Mucosa of rectum (tissue), 2 donors: ENCODE measurements at regions not wholly inside any gene's neighbourhood (a gene's known extent, or its start where the extent isn't known, plus 50 kb on each side); places are given as distances from the start of the nearest gene placed in this dataset.
A peak's percentile ranks its signal among the peaks of the same experiment; 100 is the strongest.

Source experiments
- H3K27ac ChIP-seq, 2 donors: one replicate each; pipeline ENCODE4 v1.7.0; 2013; ENCODE audit warnings: inconsistent platforms in 2 of 2, low read depth in 2 of 2, low read length in 2 of 2
- H3K27me3 ChIP-seq, 2 donors: one replicate each; pipeline ENCODE4 v1.7.0; 2013; ENCODE audit warnings: low read length in 2 of 2; ENCODE audit not compliant: control insufficient read depth in 2 of 2, insufficient read depth in 2 of 2
- H3K36me3 ChIP-seq, 2 donors: one replicate each; pipeline ENCODE4 v1.7.0; 2013; ENCODE audit warnings: low read length in 2 of 2; ENCODE audit not compliant: control insufficient read depth in 2 of 2, insufficient read depth in 2 of 2
- H3K4me1 ChIP-seq, 2 donors: one replicate each; pipeline ENCODE4 v1.7.0; 2013; ENCODE audit warnings: low read length in 2 of 2, mild to moderate bottlenecking in 1 of 2; ENCODE audit not compliant: control insufficient read depth in 2 of 2, insufficient read depth in 2 of 2
- H3K4me3 ChIP-seq, 2 donors: one replicate each; pipeline ENCODE4 v1.7.0; 2013; ENCODE audit warnings: low read length in 2 of 2
- H3K9ac ChIP-seq, 2 donors: one replicate each; pipeline ENCODE4 v1.7.0; 2013; ENCODE audit warnings: low read length in 2 of 2, low read depth in 1 of 2, mild to moderate bottlenecking in 1 of 2
- H3K9me3 ChIP-seq, 2 donors: one replicate each; pipeline ENCODE4 v1.7.0; 2013; ENCODE audit warnings: low read length in 2 of 2; ENCODE audit not compliant: control insufficient read depth in 2 of 2
- donor health status: healthy.
- donor health status: Normal muscosa, but diverticular disease.

DNA sequence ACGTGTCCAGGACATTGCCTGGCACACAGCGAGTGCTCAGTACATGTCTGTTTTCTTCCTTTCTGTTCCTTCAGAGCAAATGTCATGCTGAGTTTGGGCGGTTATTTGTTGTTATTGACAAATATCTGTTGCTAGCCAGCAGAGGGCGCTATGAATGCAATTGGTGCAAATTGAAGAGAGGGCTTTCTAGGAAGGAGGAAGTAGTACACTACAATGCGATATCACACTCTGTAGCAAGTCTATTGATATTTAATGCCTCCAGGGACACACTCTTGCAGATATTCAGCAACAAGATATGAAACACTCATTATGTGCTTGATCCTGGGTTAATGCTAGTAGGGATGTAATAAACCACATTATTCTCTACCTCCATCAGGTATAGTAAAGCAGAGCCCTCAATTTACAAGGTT, 267.3 kb upstream of the SRRM4 start:
- Histone ChIP-seq H3K9ac (no peak overlapping the region), H3K4me1 (no peaks in the 10 kb centered on the region), H3K4me3 (no peak overlapping the region), H3K36me3 (no peaks in the 10 kb centered on the region), H3K27me3 (no peaks in the 10 kb centered on the region), H3K9me3 (no peaks in the 10 kb centered on the region), H3K27ac (no peak overlapping the region)

DNA sequence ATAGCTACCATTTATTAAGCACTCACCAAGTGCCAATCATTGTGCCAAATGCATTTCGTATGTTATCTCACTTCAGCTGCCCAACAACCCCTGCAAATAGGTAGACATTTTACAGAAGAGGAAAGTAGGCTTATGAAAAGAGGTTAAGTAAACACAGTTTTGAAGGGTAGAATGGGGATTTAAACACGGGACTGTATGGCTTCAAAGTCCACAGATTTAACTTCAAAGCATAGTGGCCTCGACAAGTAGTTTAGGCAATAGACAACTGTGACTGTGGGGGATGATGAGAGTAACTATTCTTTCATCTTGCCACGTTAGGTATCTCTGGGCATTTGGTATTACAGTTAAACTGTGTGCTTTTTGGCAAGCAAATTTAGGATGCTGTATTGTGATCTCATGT, 266.8 kb upstream of the SRRM4 start:
- no peaks in the 10 kb centered on the region for H3K36me3 ChIP-seq
- no peak overlapping the region for H3K27ac ChIP-seq
- H3K9ac ChIP-seq: no peak overlapping the region
- H3K4me3 ChIP-seq: no peak overlapping the region
- H3K4me1 ChIP-seq: no peaks in the 10 kb centered on the region
- no peaks in the 10 kb centered on the region for H3K27me3 ChIP-seq
- no peaks in the 10 kb centered on the region for H3K9me3 ChIP-seq

DNA sequence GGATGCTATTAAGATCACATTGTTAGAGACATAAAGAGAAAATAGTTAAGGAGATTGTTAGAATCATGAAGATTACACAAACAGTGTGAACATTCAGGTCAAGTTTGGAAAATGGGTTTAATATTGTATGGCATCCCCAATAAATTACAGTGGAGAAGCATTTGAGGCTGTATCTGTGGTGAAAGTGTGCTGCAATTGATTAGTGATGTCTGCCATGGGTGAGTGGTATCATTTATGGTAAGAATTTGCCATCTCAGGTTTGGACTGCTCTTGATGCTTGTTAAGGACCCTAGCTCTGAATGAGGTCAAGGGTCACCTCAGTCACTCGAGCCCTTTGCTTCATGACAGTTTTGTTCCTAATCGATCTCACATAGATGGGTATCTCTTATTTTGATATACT, 265.7 kb upstream of the SRRM4 start:
- Histone ChIP-seq H3K4me1 (no peaks in the 10 kb centered on the region), H3K36me3 (no peaks in the 10 kb centered on the region), H3K4me3 (no peak overlapping the region), H3K27ac (no peak overlapping the region), H3K9ac (no peak overlapping the region), H3K9me3 (no peaks in the 10 kb centered on the region), H3K27me3 (no peaks in the 10 kb centered on the region)

DNA sequence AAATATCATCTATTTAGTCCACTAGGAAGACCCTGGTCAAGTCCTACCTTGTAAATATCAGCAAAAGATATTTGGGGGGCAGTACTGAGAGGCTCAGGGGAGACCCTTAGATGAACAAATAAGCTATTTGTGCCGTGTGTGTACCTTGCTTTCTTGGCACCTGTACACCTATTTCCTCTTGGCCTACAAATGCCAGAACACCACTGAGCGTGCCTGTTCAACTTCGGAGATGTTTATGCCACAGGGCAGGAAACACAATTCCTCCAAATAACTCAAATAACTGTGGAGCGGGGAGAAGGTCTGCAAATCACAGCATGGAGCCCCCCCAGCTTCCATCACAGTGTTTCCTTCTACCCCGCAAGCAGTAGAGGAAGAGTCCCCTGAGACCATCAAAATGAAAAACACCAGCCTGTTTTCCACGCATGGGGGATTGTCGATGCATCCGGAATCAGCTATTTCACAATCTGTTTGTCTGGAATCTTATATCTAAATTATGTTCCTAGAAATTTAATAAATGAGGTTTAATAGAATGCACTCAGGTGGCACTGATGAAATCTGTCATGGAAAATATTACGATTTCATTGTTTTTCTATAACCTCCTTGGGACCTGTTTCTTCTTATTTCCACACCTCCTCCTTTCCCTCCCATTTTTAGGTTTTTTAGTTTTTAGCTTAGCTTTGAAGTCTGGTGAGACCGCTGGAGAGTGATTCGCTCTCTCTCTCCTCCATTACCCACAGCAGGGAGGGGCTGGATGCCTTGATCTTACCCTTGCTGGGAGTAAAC, 254.0 kb upstream of the SRRM4 start:
- Histone ChIP-seq H3K36me3 (no peaks in the 10 kb centered on the region), H3K27me3 (no peaks in the 10 kb centered on the region), H3K4me1 (no peaks in the 10 kb centered on the region)

DNA sequence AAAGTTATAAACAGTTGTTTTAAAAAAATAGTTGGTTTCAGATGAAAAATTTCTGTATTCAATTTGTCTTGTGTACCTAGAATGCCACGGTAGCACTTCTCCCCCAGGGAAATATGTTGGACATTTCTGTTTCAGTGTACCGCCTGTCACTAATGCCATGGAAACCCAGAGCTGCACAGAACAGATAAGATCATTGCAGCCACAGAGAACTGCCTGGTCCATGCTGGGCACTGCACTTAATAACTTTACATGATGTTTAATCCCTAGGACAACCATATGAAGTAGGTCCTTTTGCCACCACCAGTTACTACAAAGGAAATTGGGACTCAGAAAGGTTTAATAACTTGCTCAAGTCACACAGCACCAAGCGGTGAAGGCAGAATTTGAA, 253.4 kb upstream of the SRRM4 start:
- Histone ChIP-seq H3K9me3 (no peaks in the 10 kb centered on the region), H3K9ac (no peak overlapping the region), H3K4me3 (no peak overlapping the region), H3K36me3 (no peaks in the 10 kb centered on the region), H3K4me1 (no peaks in the 10 kb centered on the region), H3K27ac (no peak overlapping the region), H3K27me3 (no peaks in the 10 kb centered on the region)

More for the DNA sequence above, 254.0 kb upstream of the SRRM4 start:
- Histone ChIP-seq H3K9ac (no peak overlapping the region), H3K4me3 (no peak overlapping the region), H3K9me3 (no peaks in the 10 kb centered on the region), H3K27ac (no peak overlapping the region)

DNA sequence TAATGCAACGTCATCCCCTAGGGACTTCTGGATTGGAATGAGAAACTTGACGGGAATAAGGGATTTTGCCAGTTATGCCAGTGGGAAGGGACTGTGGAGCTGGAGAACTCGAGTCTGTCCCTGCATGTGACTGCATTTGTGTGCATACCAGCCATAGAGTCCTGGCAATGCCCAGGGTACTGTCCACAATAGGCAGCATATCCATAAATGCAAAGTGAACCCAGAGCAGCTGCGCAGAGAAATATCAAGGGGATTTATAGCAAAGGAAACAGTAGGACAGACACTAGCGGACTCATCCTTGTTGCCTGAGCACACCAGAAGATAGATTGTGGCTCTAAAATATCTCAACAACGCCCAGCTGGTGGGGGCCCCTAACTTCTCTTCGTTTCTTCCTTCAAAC, 247.1 kb upstream of the SRRM4 start:
- no peak overlapping the region for H3K4me3 ChIP-seq
- no peaks in the 10 kb centered on the region for H3K4me1 ChIP-seq
- no peak overlapping the region for H3K27ac ChIP-seq
- no peak overlapping the region for H3K9ac ChIP-seq
- H3K27me3 ChIP-seq: no peaks in the 10 kb centered on the region
- no peaks in the 10 kb centered on the region for H3K9me3 ChIP-seq
- no peaks in the 10 kb centered on the region for H3K36me3 ChIP-seq

DNA sequence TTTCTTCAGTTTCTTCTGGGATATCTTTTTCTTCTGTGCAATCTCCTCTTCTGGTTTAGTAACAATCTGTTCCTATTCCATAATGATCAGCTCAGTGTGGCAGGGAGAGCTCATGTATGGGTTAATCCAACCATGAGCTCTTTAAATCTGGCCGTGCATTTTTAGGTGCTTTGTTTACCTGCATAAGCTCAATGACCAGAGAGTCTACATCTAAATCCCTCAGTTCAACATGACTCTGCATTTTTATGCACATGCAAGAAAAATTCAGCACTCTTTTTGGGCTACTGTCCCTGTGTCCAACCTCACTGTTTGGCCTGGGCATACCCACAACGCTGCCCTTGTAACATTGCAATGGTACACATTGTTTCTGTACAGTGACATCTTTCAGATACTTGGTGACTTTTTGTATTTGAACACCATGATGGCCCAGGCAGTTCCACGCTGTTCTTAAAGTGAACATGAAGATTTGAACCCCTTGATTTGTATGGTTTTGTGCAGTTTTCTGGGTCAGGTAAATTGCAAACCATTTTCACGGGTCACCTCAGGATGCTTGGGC, 243.3 kb upstream of the SRRM4 start:
- no peaks in the 10 kb centered on the region for H3K36me3 ChIP-seq
- H3K9me3 ChIP-seq: no peaks in the 10 kb centered on the region
- H3K4me3 ChIP-seq: no peak overlapping the region
- no peak overlapping the region for H3K9ac ChIP-seq
- H3K27me3 ChIP-seq: no peaks in the 10 kb centered on the region
- H3K4me1 ChIP-seq: no peaks in the 10 kb centered on the region
- no peak overlapping the region for H3K27ac ChIP-seq

DNA sequence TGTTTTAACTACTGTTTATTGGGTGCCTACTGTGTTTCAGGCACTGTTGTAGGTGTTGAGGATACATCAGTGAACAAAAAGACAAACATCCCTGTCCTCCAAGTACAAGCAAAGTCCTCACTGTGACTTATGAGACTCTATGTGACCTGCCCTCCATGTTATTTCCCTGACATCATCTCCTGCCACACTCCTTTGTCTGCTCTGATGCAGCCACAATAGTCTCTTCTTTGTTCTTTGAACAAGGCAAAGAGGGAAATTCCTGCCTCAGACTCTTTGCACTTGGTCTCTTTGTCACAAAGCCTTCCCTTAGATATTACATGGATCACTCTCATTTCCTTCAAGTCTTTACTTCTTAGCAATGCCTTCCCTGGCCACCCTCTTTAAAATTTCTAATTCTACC, 240.1 kb upstream of the SRRM4 start:
- no peaks in the 10 kb centered on the region for H3K36me3 ChIP-seq
- H3K4me1 ChIP-seq: no peaks in the 10 kb centered on the region
- no peak overlapping the region for H3K27ac ChIP-seq
- no peak overlapping the region for H3K4me3 ChIP-seq
- no peak overlapping the region for H3K9ac ChIP-seq
- H3K9me3 ChIP-seq: no peaks in the 10 kb centered on the region
- no peaks in the 10 kb centered on the region for H3K27me3 ChIP-seq

DNA sequence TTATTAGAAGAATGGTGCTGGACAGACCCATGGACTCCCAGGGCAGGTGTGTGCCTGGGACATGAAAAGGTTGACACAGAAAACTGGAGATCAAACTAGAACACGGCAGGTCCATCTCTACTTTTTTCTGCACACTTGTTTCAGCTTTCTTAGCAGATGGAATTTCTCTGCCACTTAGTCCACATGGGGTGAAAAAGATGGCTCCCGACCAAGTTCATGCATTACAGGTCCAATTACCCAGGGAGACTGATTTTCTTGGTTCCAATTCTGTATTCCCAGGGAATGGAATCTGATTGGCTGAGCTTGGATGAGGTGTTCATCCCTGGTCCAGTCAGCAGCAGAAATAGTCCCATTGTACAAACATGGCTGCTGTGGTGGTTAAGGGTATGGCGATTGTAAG, 238.9 kb upstream of the SRRM4 start:
- H3K9ac ChIP-seq: no peak overlapping the region
- no peak overlapping the region for H3K4me3 ChIP-seq
- H3K36me3 ChIP-seq: no peaks in the 10 kb centered on the region
- no peaks in the 10 kb centered on the region for H3K4me1 ChIP-seq
- no peaks in the 10 kb centered on the region for H3K9me3 ChIP-seq
- no peak overlapping the region for H3K27ac ChIP-seq
- no peaks in the 10 kb centered on the region for H3K27me3 ChIP-seq

DNA sequence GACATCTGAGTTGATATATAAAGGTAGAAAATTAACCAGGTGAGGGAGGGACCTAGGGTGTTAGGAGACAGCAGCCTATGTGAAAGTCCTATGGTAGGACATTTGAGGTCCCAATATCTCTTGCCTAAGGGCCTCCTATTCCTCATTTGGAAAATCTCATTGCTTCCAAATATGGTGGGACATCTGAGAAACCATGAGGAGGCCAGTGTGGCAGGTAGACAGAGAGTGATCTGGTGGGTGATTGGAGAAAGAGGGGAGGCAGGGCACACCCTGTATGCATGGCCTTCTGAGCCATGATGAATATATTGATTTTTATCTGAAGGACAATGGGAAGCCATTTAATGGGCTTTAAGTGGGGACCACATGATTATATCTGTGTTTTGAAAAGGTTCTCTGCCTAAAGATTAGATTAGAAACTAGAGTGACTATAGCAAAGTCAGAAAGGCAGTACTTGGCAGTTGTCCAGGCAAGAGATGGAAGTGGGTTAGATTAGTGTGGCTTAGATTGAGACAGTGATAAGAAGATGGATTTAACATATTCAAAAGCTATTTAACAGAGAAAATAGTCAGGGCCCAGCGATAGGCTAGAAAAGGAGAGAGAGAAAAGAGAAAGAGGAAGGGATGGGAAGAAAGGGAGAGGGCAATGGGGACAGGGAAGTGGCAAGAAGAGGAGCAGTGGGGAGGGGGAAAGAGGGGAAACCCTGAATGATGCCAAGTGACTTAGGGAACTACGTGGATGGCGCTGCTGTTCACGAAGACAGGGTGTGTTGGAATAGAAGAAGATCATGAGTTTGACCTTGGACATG, 237.2 kb upstream of the SRRM4 start:
- peak overlapping the region in 1 of 2 donors; percentile 44 for H3K4me3 ChIP-seq
- no peaks in the 10 kb centered on the region for H3K4me1 ChIP-seq
- H3K27me3 ChIP-seq: no peaks in the 10 kb centered on the region

More for the DNA sequence above, 237.2 kb upstream of the SRRM4 start:
- H3K9me3 ChIP-seq: no peaks in the 10 kb centered on the region
- no peaks in the 10 kb centered on the region for H3K36me3 ChIP-seq
- H3K27ac ChIP-seq: no peak overlapping the region
- H3K9ac ChIP-seq: no peak overlapping the region
